GM18499 (cell line): ENCODE measurements at regions not wholly inside any gene's neighbourhood (a gene's known extent, or its start where the extent isn't known, plus 50 kb on each side); places are given as distances from the start of the nearest gene placed in this dataset.

ENCODE experiments used
- ATAC-seq: cut with Tn5 transposase; IDR thresholded peaks from one replicate; pipeline ENCODE4 v1.9.1; 2021; ENCODE audit warnings: moderate number of reproducible peaks; ENCODE audit not compliant: insufficient read depth, unreplicated experiment

GRCh38 chr14:34184126-34184525, 233.3 kb upstream of the EGLN3 start:
- no peak for ATAC-seq

- no peak for ATAC-seq
These were observed 232.6 kb upstream of the EGLN3 start for GRCh38 chr14:34183478-34183877.

GRCh38 chr14:34181338-34181737, 230.5 kb upstream of the EGLN3 start:
- no peak for ATAC-seq

- no peak for ATAC-seq
These were observed 230.0 kb upstream of the EGLN3 start for GRCh38 chr14:34180869-34181268.

- ATAC-seq, result no peak
These were observed 229.6 kb upstream of the EGLN3 start for GRCh38 chr14:34180434-34180833.

GRCh38 chr14:34179727-34180126, 228.9 kb upstream of the EGLN3 start:
- ATAC-seq, result no peak

GRCh38 chr14:34177466-34177865, 226.6 kb upstream of the EGLN3 start:
- ATAC-seq, result no peak

GRCh38 chr14:34175574-34175973, 224.7 kb upstream of the EGLN3 start:
- ATAC-seq, result peak; percentile 80

- ATAC-seq, result no peak
These were observed 224.1 kb upstream of the EGLN3 start for GRCh38 chr14:34174973-34175372.

- ATAC-seq, result no peak
These were observed 223.0 kb upstream of the EGLN3 start for GRCh38 chr14:34173916-34174315.

GRCh38 chr14:34172550-34173368, 221.9 kb upstream of the EGLN3 start:
- ATAC-seq, result no peak

GRCh38 chr14:34172173-34172451, 221.2 kb upstream of the EGLN3 start:
- no peak for ATAC-seq

- no peak for ATAC-seq
These were observed 220.7 kb upstream of the EGLN3 start for GRCh38 chr14:34171431-34172172.

GRCh38 chr14:34170882-34171281, 220.0 kb upstream of the EGLN3 start:
- ATAC-seq, result no peak

- no peak for ATAC-seq
These were observed 218.7 kb upstream of the EGLN3 start for GRCh38 chr14:34169561-34169960.

GRCh38 chr14:34168656-34169055, 217.8 kb upstream of the EGLN3 start:
- no peak for ATAC-seq

- ATAC-seq, result no peak
These were observed 215.0 kb upstream of the EGLN3 start for GRCh38 chr14:34165847-34166350.

GRCh38 chr14:34164162-34164864, 213.4 kb upstream of the EGLN3 start:
- no peak for ATAC-seq

- no peak for ATAC-seq
These were observed 210.6 kb upstream of the EGLN3 start for GRCh38 chr14:34161351-34162082.

- no peak for ATAC-seq
These were observed 209.7 kb upstream of the EGLN3 start for GRCh38 chr14:34160619-34161018.
